ENCODE measurements at regions not wholly inside any gene's neighbourhood (a gene's known extent, or its start where the extent isn't known, plus 50 kb on each side); places are given as distances from the start of the nearest gene placed in this dataset.

DNA sequence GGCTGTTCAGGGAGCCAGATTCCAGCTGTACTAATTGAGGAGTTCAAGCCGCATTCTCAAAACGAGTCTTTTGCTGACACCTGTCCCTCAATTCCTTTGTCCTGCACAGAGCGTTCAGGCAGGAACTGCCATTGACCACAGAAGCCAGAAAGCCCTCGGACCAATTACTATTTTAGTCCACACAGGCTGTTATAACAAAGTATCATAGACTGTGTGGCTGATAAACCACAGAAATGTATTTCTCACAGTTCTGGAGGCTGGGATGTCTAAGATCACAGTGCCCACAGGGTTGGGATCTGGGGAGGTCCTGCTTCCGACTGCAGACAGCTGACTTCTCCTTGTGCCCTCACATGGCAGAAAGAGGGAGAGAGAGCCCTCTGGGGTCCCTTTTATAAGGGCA is 119.8 kb upstream of the ATP6AP2 start:
- Histone ChIP-seq H3K4me1 (ENCODE audit: low read depth) (no peaks in the 10 kb centered on the region), H3K9me3 (no peaks in the 10 kb centered on the region), H3K36me3 (ENCODE audit: low read depth) (no peaks in the 10 kb centered on the region), H3K4me3 (no peak overlapping the region)
- TF ChIP-seq, protein P1, sequence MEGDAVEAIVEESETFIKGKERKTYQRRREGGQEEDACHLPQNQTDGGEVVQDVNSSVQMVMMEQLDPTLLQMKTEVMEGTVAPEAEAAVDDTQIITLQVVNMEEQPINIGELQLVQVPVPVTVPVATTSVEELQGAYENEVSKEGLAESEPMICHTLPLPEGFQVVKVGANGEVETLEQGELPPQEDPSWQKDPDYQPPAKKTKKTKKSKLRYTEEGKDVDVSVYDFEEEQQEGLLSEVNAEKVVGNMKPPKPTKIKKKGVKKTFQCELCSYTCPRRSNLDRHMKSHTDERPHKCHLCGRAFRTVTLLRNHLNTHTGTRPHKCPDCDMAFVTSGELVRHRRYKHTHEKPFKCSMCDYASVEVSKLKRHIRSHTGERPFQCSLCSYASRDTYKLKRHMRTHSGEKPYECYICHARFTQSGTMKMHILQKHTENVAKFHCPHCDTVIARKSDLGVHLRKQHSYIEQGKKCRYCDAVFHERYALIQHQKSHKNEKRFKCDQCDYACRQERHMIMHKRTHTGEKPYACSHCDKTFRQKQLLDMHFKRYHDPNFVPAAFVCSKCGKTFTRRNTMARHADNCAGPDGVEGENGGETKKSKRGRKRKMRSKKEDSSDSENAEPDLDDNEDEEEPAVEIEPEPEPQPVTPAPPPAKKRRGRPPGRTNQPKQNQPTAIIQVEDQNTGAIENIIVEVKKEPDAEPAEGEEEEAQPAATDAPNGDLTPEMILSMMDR (IDR thresholded peaks at IDR 0.05), result no peak
- intact Hi-C loops (cut with DNase I, micrococcal nuclease), result no loop called here
- ATAC-seq (no peak), DNase-seq (no peak)

DNA sequence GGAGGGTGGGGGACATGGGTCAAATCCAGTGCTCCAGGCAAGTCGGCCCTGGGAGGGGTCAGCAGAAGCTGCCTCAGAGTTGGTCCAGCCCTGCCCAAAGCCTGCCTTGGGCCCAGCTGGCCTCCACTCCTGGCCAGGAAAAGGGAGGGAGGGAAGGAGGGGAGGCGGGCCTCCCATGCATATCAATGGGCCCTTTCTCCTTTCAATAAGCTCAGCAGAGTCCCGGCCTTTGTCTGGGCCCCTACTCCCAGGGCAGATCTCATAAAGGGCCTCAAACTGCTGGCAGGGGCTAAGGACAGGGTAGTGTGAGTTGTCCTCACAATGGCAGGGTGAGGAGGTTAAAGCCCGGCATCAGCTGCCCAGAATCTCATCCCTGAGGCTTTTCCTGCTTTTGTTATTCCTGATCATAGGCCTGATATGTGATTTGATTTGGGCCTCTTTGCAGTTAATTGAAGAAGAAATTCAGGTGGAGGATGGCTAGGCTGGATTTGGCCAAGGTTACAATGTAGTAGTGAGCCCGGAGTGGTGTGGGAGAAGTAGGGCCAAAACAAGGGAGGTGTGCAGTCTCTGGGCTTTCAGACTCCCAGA is 121.1 kb upstream of the ATP6AP2 start:
- Histone ChIP-seq H3K4me1 (ENCODE audit: low read depth) (no peaks in the 10 kb centered on the region), H3K36me3 (ENCODE audit: low read depth) (no peaks in the 10 kb centered on the region), H3K9me3 (no peaks in the 10 kb centered on the region), H3K4me3 (no peak overlapping the region)
- TF ChIP-seq, protein P1 (IDR thresholded peaks at IDR 0.05), result no peak
- no peak for ATAC-seq
- no peak for DNase-seq
- intact Hi-C loops (cut with DNase I, micrococcal nuclease), result no loop called here

DNA sequence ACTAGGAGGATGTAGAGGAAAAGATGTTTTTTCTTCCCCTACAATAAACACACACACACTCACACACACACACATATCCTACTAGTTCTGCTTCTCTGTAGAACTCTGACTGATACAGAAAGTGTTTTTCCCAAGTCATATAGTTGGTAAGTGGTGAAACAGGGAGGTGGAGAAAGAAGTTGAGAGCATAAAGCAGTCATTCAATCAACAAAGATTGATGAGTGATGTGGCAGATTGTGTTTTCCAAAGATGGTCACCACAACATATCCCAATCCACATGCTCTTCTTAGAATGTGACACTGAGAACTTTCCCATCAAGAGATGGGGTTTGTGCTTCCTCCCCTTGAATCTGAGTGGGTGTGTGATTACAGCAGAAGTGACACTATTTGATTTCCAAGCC is 123.4 kb upstream of the ATP6AP2 start:
- no peak for DNase-seq
- H3K4me3 ChIP-seq, result no peak overlapping the region
- TF ChIP-seq, protein P1 (IDR thresholded peaks at IDR 0.05), result no peak
- no peak for ATAC-seq
- intact Hi-C loops (cut with DNase I, micrococcal nuclease), result no loop called here
- no peaks in the 10 kb centered on the region for H3K9me3 ChIP-seq
- H3K36me3 ChIP-seq (ENCODE audit: low read depth), result no peaks in the 10 kb centered on the region
- H3K4me1 ChIP-seq (ENCODE audit: low read depth), result no peaks in the 10 kb centered on the region

DNA sequence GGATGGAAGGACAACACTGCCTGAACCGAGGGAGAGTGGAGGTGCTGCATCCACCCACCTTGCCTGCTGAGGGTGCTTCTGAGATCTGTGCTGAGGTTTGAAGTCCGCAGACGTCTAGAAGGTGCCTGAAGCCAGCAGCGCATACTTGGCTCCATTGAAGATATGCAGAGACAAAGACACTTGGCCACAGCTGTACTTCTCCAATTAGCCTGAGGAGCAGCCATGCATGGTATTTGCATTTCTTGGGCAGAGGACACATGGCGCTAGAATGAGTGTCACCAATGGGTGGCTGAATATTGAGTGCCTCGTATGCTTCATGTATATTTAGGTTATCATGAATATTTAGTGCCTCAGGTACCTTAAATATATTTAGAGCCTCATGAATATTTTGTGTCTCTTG is 128.7 kb upstream of the ATP6AP2 start:
- TF ChIP-seq, protein P1 (IDR thresholded peaks at IDR 0.05), result no peak
- no peak for DNase-seq
- Histone ChIP-seq H3K4me1 (ENCODE audit: low read depth) (no peaks in the 10 kb centered on the region), H3K4me3 (no peak overlapping the region), H3K9me3 (no peaks in the 10 kb centered on the region), H3K36me3 (ENCODE audit: low read depth) (no peaks in the 10 kb centered on the region)
- no peak for ATAC-seq
- intact Hi-C loops (cut with DNase I, micrococcal nuclease), result no loop called here

DNA sequence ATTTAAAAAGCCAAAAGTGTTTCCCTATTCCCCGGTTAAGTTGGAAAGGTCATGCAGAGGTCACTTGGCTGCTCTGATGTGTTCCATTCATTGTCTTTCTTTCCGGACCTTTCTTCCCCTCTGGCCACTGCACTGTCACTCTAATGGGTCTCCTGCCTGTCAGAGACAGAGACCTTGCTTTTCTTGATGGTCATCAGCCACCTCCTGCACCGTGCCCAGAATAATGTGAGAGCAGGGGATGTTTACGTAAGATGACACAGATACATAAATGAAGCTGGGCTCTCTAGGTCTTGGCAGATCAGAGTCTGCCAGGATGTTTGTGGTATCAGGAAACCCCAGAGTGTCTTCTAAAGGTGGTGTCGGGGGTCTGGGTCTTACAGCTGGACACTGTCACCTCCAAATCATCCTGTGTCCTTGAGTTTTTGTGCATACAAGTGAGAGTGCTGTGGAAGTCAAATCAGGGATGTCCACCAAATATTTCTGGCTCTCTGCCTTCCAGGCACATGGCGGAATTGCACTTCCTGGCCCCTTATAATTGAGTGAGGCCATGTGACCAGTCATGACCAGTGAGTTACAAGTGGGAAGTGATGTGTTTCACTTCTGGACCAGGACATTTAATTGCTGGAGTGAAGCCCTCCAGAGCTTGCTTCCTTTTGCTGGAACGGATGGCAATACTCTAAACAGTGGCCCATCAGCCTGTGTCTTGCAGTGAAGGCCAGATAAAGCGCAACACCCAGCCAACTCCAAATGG is 130.6 kb upstream of the ATP6AP2 start:
- no peaks in the 10 kb centered on the region for H3K9me3 ChIP-seq
- H3K4me3 ChIP-seq, result no peak overlapping the region
- H3K36me3 ChIP-seq (ENCODE audit: low read depth), result no peaks in the 10 kb centered on the region
- DNase-seq, result no peak
- intact Hi-C loops (cut with DNase I, micrococcal nuclease), result no loop called here
- no peaks in the 10 kb centered on the region for H3K4me1 ChIP-seq (ENCODE audit: low read depth)
- TF ChIP-seq, protein P1 (IDR thresholded peaks at IDR 0.05), result no peak
- ATAC-seq, result no peak
